Stomach (tissue), 8 donors: ENCODE measurements at regions not wholly inside any gene's neighbourhood (a gene's known extent, or its start where the extent isn't known, plus 50 kb on each side); places are given as distances from the start of the nearest gene placed in this dataset.

Experiments
- DNase-seq, 2 donors: peaks; one replicate each; pipeline versions ENCODE4 v3.0.0 to v3.0.0-alpha.2; 2013 to 2019
- H3K27ac ChIP-seq, 5 donors: fragments of 200-600 bp in 4 of 5; sonication (generic) in 4 of 5; one replicate each; pipeline ENCODE4 v1.5.1; 2013 to 2019; ENCODE audit warnings: mild to moderate bottlenecking in 1 of 5, moderate library complexity in 1 of 5
- H3K27me3 ChIP-seq, 3 donors: fragments of 200-600 bp; sonication (generic); one replicate each; pipeline ENCODE4 v1.5.1; 2017 to 2019; ENCODE audit warnings: mixed run types in 1 of 3
- H3K36me3 ChIP-seq, 4 donors: fragments of 200-600 bp; sonication (generic); 1 replicate in 3 of 4; 2 replicates in 1 of 4; pipeline ENCODE4 v1.5.1; 2016 to 2019
- H3K4me1 ChIP-seq, 4 donors: fragments of 200-600 bp; sonication (generic); one replicate each; pipeline ENCODE4 v1.5.1; 2016 to 2019
- H3K4me3 ChIP-seq, 4 donors: fragments of 200-600 bp; sonication (generic) in 3 of 4; one replicate each; pipeline ENCODE4 v1.5.1; 2016 to 2019; ENCODE audit warnings: mild to moderate bottlenecking in 1 of 4
- H3K9me3 ChIP-seq, 4 donors: fragments of 200-600 bp; sonication (generic); one replicate each; pipeline ENCODE4 v1.5.1; 2016 to 2019
- CTCF ChIP-seq, 7 experiments: fragments of 450-650 bp in 4 of 7; fragments of 200-600 bp in 3 of 7; sonication (generic) in 3 of 7; IDR thresholded peaks; one replicate each; pipeline ENCODE4 v1.5.1; 2016 to 2019; ENCODE audit warnings: antibody characterized with exemption in 7 of 7, control low read depth in 2 of 7, mild to moderate bottlenecking in 1 of 7
- EP300 ChIP-seq: sonication (generic); formaldehyde crosslinking; IDR thresholded peaks from one replicate; pipeline ENCODE4 v1.6.1; 2017; ENCODE audit warnings: antibody characterized with exemption
- POLR2A ChIP-seq, 4 donors: fragments of 450-650 bp; IDR thresholded peaks; one replicate each; pipeline ENCODE4 v1.6.1; 2016; ENCODE audit warnings: antibody characterized with exemption in 4 of 4, control low read depth in 2 of 4, mild to moderate bottlenecking in 1 of 4, moderate library complexity in 1 of 4
- POLR2AphosphoS5 ChIP-seq, 3 donors: sonication (generic); formaldehyde crosslinking; IDR thresholded peaks; one replicate each; pipeline ENCODE4 v1.6.1; 2016; ENCODE audit warnings: antibody characterized with exemption in 3 of 3
- WGBS, 5 donors: extraction: QIAGEN DNeasy Blood & Tissue Kit in 3 of 5; methylation state at CpG; one replicate each; pipeline versions ENCODE4 v1.1.5 to v1.1.7; 2013 to 2018; 5-methylcytosine and 5-hydroxymethylcytosine counted together
- intact Hi-C: fragments of 100-400 bp; cut with DNase I; formaldehyde crosslinking; loops from one replicate; pipeline ENCODE4 v1.15.1; 2023; ENCODE audit warnings: low total_unique reads
- donor health status: healthy with polysubstance abuse.
- donor health status: Bipolar disorder and iron deficiency.
- donor health status: healthy.

GRCh38 chr14:81886588-81886987, 352.9 kb upstream of the SEL1L start:
- Histone ChIP-seq H3K4me1 (no peaks in the 10 kb centered on the region), H3K27me3 (no peaks in the 10 kb centered on the region), H3K27ac (no peak overlapping the region), H3K36me3 (no peaks in the 10 kb centered on the region), H3K9me3 (no peaks in the 10 kb centered on the region), H3K4me3 (no peak overlapping the region)
- TF ChIP-seq CTCF (IDR thresholded peaks at IDR 0.05): no peak
- TF ChIP-seq POLR2A (IDR thresholded peaks at IDR 0.05): no peak
- DNase-seq: no peak
- WGBS, 5 donors: 81 to 96% (median 95%) methylated on average over 2 of the region's 2 CpGs
- intact Hi-C loops: no loop called here

GRCh38 chr14:81889529-81889928, 355.9 kb upstream of the SEL1L start:
- no peak for DNase-seq
- 43 to 68% (median 49%) methylated on average over 2 of the region's 2 CpGs for WGBS, 5 donors

GRCh38 chr14:81890020-81890419, 356.4 kb upstream of the SEL1L start:
- Histone ChIP-seq H3K9me3 (no peaks in the 10 kb centered on the region), H3K4me3 (no peak overlapping the region), H3K27ac (no peak overlapping the region), H3K27me3 (no peaks in the 10 kb centered on the region), H3K36me3 (no peaks in the 10 kb centered on the region), H3K4me1 (no peaks in the 10 kb centered on the region)
- DNase-seq: peak in 1 of 2 donors; percentile 21
- WGBS, 5 donors: 16 to 52% (median 34%) methylated on average over 1 of the region's 1 CpG
- TF ChIP-seq EP300 (no peak), CTCF (IDR thresholded peaks at IDR 0.05) (no peak), POLR2A (IDR thresholded peaks at IDR 0.05) (no peak), POLR2AphosphoS5 (IDR thresholded peaks at IDR 0.05) (no peak)
- intact Hi-C loops: no loop called here

More at GRCh38 chr14:81889529-81889928, 355.9 kb upstream of the SEL1L start:
- intact Hi-C loops: no loop called here
- no peak overlapping the region for H3K4me3 ChIP-seq
- no peaks in the 10 kb centered on the region for H3K4me1 ChIP-seq
- no peak overlapping the region for H3K27ac ChIP-seq
- no peaks in the 10 kb centered on the region for H3K27me3 ChIP-seq
- no peaks in the 10 kb centered on the region for H3K36me3 ChIP-seq
- TF ChIP-seq CTCF (IDR thresholded peaks at IDR 0.05) (no peak), POLR2A (IDR thresholded peaks at IDR 0.05) (no peak), EP300 (no peak), POLR2AphosphoS5 (IDR thresholded peaks at IDR 0.05) (no peak)
- H3K9me3 ChIP-seq: no peaks in the 10 kb centered on the region

- Histone ChIP-seq H3K4me3 (no peak overlapping the region), H3K9me3 (peaks cover 0 to 33% (median 21%) of the 10 kb centered on the region in 4 donors), H3K27me3 (no peaks in the 10 kb centered on the region), H3K36me3 (no peaks in the 10 kb centered on the region), H3K27ac (no peak overlapping the region), H3K4me1 (no peaks in the 10 kb centered on the region)
- intact Hi-C loops: no loop called here
- DNase-seq: no peak
- WGBS, 5 donors: 55 to 79% (median 77%) methylated on average over 2 to 5 of the region's 5 CpGs
- no peak for TF ChIP-seq POLR2A (IDR thresholded peaks at IDR 0.05)
- no peak for TF ChIP-seq CTCF (IDR thresholded peaks at IDR 0.05)
- TF ChIP-seq EP300: no peak
- TF ChIP-seq POLR2AphosphoS5 (IDR thresholded peaks at IDR 0.05): no peak
Measured at GRCh38 chr14:81903477-81903876, 369.8 kb upstream of the SEL1L start.
